Neural cell (in vitro differentiated cells): ENCODE measurements at regions not wholly inside any gene's neighbourhood (a gene's known extent, or its start where the extent isn't known, plus 50 kb on each side); places are given as distances from the start of the nearest gene placed in this dataset.

Source experiments
- H2AFZ ChIP-seq: fragments of 200-600, 300-800 bp; sonication (generic), shearing (Covaris generic); 2 replicates; pipeline ENCODE4 v1.6.0; 2014; ENCODE audit warnings: low read depth, mild to moderate bottlenecking, antibody characterized with exemption, low read length, moderate library complexity
- H3F3A ChIP-seq: fragments of 200-600 bp; shearing (Covaris generic); 2 replicates; pipeline ENCODE4 v1.6.1; 2016; ENCODE audit warnings: mild to moderate bottlenecking, moderate library complexity, mixed read lengths, antibody characterized with exemption, low read length; ENCODE audit not compliant: insufficient read depth, poor library complexity, severe bottlenecking
- H3K27ac ChIP-seq: fragments of 200-600, 300-800 bp; sonication (generic), shearing (Covaris generic); 2 replicates; pipeline ENCODE4 v1.5.1; 2014; ENCODE audit warnings: mild to moderate bottlenecking, low read length, moderate library complexity
- H3K27me3 ChIP-seq: fragments of 300-800, 200-600 bp; sonication (generic), shearing (Covaris generic); 2 replicates; pipeline ENCODE4 v1.6.0; 2014; ENCODE audit warnings: mild to moderate bottlenecking, low read depth, low read length, moderate library complexity; ENCODE audit not compliant: insufficient read depth
- H3K36me3 ChIP-seq: fragments of 300-800, 200-600 bp; sonication (generic), shearing (Covaris generic); 2 replicates; pipeline ENCODE4 v1.5.1; 2014; ENCODE audit warnings: mild to moderate bottlenecking, antibody characterized with exemption, low read length, moderate library complexity; ENCODE audit not compliant: insufficient read depth
- H3K4me2 ChIP-seq: fragments of 300-800, 200-600 bp; sonication (generic), shearing (Covaris generic); 2 replicates; pipeline ENCODE4 v1.6.0; 2014; ENCODE audit warnings: mild to moderate bottlenecking, low read length
- H3K4me3 ChIP-seq: fragments of 300-800, 200-600 bp; sonication (generic), shearing (Covaris generic); 2 replicates; pipeline ENCODE4 v1.5.1; 2014; ENCODE audit warnings: mild to moderate bottlenecking, low read length, moderate library complexity
- H3K79me2 ChIP-seq: fragments of 200-600 bp; shearing (Covaris generic); replicated peaks from 2 replicates; pipeline ENCODE4 v1.6.0; 2014; ENCODE audit warnings: mild to moderate bottlenecking, low read length, moderate library complexity; ENCODE audit not compliant: insufficient read depth
- H3K9ac ChIP-seq: fragments of 300-800, 200-600 bp; sonication (generic), shearing (Covaris generic); 2 replicates; pipeline ENCODE4 v1.6.1; 2016; ENCODE audit warnings: mild to moderate bottlenecking, low read length, mixed read lengths
- H3K9me2 ChIP-seq: fragments of 200-600 bp; shearing (Covaris generic); 2 replicates; pipeline ENCODE4 v1.6.1; 2016; ENCODE audit warnings: mild to moderate bottlenecking, low read length, mixed read lengths; ENCODE audit not compliant: insufficient read depth
- H3K9me3 ChIP-seq: fragments of 200-600, 300-800 bp; sonication (generic), shearing (Covaris generic); 2 replicates; pipeline ENCODE4 v1.6.1; 2016; ENCODE audit warnings: mild to moderate bottlenecking, mixed run types, low read length, moderate library complexity, mixed read lengths
- H4K20me1 ChIP-seq: fragments of 200-600 bp; shearing (Covaris generic); 2 replicates; pipeline ENCODE4 v1.6.1; 2016; ENCODE audit warnings: mild to moderate bottlenecking, mixed run types; ENCODE audit not compliant: insufficient read depth
- CTCF ChIP-seq: fragments of 450-650 bp; IDR thresholded peaks from 2 replicates; pipeline ENCODE4 v1.5.1; 2014; ENCODE audit warnings: antibody characterized with exemption, mild to moderate bottlenecking, moderate library complexity; ENCODE audit not compliant: poor library complexity, severe bottlenecking
- EP300 ChIP-seq: fragments of 450-650 bp; conservative IDR thresholded peaks from 2 replicates; pipeline ENCODE4 v1.6.1; 2014; ENCODE audit warnings: antibody characterized with exemption, mild to moderate bottlenecking, moderate library complexity; ENCODE audit not compliant: poor library complexity, severe bottlenecking
- EZH2 ChIP-seq: fragments of 200-600, 300-800 bp; shearing (Covaris generic), sonication (generic); IDR thresholded peaks from 2 replicates; pipeline ENCODE4 v1.6.1; 2014; ENCODE audit warnings: antibody characterized with exemption, low read length, borderline replicate concordance, mild to moderate bottlenecking; ENCODE audit not compliant: insufficient read depth, poor library complexity, severe bottlenecking
- MXI1 ChIP-seq: fragments of 450-650 bp; conservative IDR thresholded peaks from 2 replicates; pipeline ENCODE4 v1.6.1; 2014; ENCODE audit warnings: antibody characterized with exemption, mild to moderate bottlenecking; ENCODE audit not compliant: poor library complexity, severe bottlenecking
- POLR2AphosphoS5 ChIP-seq: IDR thresholded peaks from 2 replicates; pipeline ENCODE4 v1.6.1; 2012
- RAD21 ChIP-seq: fragments of 450-650 bp; conservative IDR thresholded peaks from 2 replicates; pipeline ENCODE4 v1.6.1; 2014; ENCODE audit warnings: antibody characterized with exemption, mild to moderate bottlenecking, moderate library complexity
- SMC3 ChIP-seq: fragments of 450-650 bp; conservative IDR thresholded peaks from 2 replicates; pipeline ENCODE4 v1.6.1; 2014; ENCODE audit warnings: antibody characterized with exemption, mild to moderate bottlenecking, moderate library complexity; ENCODE audit not compliant: poor library complexity
- TAF1 ChIP-seq: IDR thresholded peaks from 2 replicates; pipeline ENCODE4 v1.6.1; 2012; ENCODE audit warnings: low read depth
- TF ChIP-seq, protein P1 (sequence below): IDR thresholded peaks from 2 replicates; pipeline ENCODE4 v1.6.1; 2012; ENCODE audit warnings: borderline replicate concordance

DNA sequence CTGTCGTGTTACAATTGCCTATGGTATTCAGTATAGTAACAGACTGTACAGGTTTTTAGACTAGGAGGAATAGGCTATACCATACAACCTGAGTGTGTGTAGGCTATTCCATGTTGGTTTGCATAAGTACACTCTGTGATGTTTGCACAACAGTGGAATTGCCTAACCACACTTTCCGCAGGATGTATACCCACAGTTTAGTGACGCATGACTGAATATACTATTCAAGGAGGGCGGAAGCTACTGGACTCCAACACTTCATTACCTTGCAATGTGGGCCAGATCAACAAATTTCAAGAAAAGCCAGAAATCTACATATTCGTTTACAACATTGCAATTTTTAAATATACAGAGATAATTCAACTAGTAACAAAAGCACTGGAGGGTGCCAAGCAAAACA, 317.2 kb downstream of the PDGFC start:
- Histone ChIP-seq H3F3A (no peaks in the 10 kb centered on the region), H3K9ac (no peak overlapping the region), H3K4me2 (no peak overlapping the region), H3K79me2 (no peaks in the 10 kb centered on the region), H2AFZ (no peak overlapping the region), H3K36me3 (no peaks in the 10 kb centered on the region), H3K27me3 (no peaks in the 10 kb centered on the region), H3K27ac (no peak overlapping the region), H3K9me2 (no peaks in the 10 kb centered on the region), H3K4me3 (no peak overlapping the region), H4K20me1 (no peaks in the 10 kb centered on the region), H3K9me3 (no peaks in the 10 kb centered on the region)
- TF ChIP-seq EZH2 (no peak), CTCF (no peak), MXI1 (no peak), SMC3 (no peak), POLR2AphosphoS5 (no peak), EP300 (no peak), RAD21 (no peak), TAF1 (no peak)
- TF ChIP-seq, protein P1, sequence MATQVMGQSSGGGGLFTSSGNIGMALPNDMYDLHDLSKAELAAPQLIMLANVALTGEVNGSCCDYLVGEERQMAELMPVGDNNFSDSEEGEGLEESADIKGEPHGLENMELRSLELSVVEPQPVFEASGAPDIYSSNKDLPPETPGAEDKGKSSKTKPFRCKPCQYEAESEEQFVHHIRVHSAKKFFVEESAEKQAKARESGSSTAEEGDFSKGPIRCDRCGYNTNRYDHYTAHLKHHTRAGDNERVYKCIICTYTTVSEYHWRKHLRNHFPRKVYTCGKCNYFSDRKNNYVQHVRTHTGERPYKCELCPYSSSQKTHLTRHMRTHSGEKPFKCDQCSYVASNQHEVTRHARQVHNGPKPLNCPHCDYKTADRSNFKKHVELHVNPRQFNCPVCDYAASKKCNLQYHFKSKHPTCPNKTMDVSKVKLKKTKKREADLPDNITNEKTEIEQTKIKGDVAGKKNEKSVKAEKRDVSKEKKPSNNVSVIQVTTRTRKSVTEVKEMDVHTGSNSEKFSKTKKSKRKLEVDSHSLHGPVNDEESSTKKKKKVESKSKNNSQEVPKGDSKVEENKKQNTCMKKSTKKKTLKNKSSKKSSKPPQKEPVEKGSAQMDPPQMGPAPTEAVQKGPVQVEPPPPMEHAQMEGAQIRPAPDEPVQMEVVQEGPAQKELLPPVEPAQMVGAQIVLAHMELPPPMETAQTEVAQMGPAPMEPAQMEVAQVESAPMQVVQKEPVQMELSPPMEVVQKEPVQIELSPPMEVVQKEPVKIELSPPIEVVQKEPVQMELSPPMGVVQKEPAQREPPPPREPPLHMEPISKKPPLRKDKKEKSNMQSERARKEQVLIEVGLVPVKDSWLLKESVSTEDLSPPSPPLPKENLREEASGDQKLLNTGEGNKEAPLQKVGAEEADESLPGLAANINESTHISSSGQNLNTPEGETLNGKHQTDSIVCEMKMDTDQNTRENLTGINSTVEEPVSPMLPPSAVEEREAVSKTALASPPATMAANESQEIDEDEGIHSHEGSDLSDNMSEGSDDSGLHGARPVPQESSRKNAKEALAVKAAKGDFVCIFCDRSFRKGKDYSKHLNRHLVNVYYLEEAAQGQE = no peak

DNA sequence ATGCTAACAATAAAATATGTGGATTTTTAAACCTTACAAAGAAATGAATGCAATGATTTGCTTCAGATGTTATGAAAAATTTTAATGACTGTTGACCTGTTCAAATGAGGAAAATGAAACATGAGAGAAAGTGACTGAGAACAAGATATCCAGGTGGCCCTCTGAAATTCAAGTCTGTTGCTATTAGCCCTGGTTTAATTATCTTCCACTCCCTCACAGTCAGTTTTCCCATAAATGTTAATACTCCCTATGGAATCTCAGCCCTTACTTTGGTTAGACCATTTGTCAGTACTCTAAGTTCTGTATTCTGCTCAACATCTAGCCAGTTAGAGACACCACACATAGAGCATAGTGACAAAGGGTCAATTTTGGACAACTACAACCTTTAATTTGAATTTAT, 327.8 kb downstream of the PDGFC start:
- Histone ChIP-seq H4K20me1 (no peaks in the 10 kb centered on the region), H2AFZ (no peak overlapping the region), H3F3A (no peaks in the 10 kb centered on the region), H3K4me3 (no peak overlapping the region), H3K9ac (no peak overlapping the region), H3K9me3 (no peaks in the 10 kb centered on the region), H3K36me3 (no peaks in the 10 kb centered on the region), H3K9me2 (no peaks in the 10 kb centered on the region), H3K79me2 (no peaks in the 10 kb centered on the region), H3K27ac (no peak overlapping the region), H3K27me3 (no peaks in the 10 kb centered on the region), H3K4me2 (no peak overlapping the region)
- TF ChIP-seq, protein P1 = no peak
- no peak for TF ChIP-seq MXI1
- TF ChIP-seq SMC3 = no peak
- TF ChIP-seq EP300 = no peak
- no peak for TF ChIP-seq CTCF
- no peak for TF ChIP-seq RAD21
- TF ChIP-seq TAF1 = no peak
- no peak for TF ChIP-seq POLR2AphosphoS5
- no peak for TF ChIP-seq EZH2
